ENCODE measurements at regions not wholly inside any gene's neighbourhood (a gene's known extent, or its start where the extent isn't known, plus 50 kb on each side); places are given as distances from the start of the nearest gene placed in this dataset.

- in situ Hi-C loops (cut with MboI; ENCODE audit: low sequenced_read_pairs, unreplicated experiment), result no loop called here
- TF ChIP-seq, protein P1, sequence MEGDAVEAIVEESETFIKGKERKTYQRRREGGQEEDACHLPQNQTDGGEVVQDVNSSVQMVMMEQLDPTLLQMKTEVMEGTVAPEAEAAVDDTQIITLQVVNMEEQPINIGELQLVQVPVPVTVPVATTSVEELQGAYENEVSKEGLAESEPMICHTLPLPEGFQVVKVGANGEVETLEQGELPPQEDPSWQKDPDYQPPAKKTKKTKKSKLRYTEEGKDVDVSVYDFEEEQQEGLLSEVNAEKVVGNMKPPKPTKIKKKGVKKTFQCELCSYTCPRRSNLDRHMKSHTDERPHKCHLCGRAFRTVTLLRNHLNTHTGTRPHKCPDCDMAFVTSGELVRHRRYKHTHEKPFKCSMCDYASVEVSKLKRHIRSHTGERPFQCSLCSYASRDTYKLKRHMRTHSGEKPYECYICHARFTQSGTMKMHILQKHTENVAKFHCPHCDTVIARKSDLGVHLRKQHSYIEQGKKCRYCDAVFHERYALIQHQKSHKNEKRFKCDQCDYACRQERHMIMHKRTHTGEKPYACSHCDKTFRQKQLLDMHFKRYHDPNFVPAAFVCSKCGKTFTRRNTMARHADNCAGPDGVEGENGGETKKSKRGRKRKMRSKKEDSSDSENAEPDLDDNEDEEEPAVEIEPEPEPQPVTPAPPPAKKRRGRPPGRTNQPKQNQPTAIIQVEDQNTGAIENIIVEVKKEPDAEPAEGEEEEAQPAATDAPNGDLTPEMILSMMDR (IDR thresholded peaks at IDR 0.05; ENCODE audit: borderline replicate concordance, control extremely low read depth, extremely low read depth, insufficient read depth, missing control alignments), result no peak
- DNase-seq (ENCODE audit: low spot score), result peak; percentile 13
These were observed 627.9 kb upstream of the RORB start for GRCh38 chr9:73869264-73869663.

DNA sequence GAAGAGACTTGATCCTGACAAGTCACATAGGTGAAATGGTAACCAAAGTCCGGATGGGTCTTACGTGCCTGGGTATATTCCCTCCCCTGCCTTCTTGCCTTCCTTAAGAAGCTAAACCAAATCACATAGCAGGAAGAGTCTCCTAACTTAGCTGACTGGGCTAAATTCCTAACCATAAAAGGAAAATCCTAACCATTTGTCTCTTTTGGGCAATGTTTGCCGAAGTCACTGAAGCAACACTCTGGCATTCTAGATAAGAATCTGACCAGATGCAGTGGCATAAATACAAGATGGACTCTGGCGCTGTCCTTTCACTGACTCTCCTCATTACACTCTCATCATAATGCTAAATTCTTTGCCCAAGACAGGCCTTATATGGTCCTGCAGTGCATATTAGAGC lies 625.5 kb upstream of the RORB start:
- TF ChIP-seq, protein P1 (IDR thresholded peaks at IDR 0.05; ENCODE audit: borderline replicate concordance, control extremely low read depth, extremely low read depth, insufficient read depth, missing control alignments), result no peak
- DNase-seq (ENCODE audit: low spot score), result no peak
- in situ Hi-C loops (cut with MboI; ENCODE audit: low sequenced_read_pairs, unreplicated experiment), result no loop called here

DNA sequence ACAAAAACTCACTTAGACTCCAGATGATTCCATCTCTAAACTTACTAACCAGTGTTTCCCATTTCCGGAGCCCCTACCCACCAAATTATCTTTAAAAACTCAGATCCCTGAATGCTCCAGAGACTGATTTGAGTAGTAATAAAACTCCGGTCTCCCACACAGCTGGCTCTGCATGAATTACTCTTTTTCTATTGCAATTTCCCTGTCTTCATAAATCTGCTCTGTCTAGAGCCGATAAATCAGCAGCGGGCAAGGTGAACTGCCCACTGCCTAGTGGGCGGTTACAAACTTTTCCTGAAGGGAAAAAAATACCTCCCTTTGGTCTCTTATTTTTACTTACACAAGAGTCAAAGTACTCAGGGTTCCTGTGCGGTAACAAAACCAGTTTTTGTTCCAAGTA lies 624.4 kb upstream of the RORB start:
- TF ChIP-seq, protein P1 (IDR thresholded peaks at IDR 0.05; ENCODE audit: borderline replicate concordance, control extremely low read depth, extremely low read depth, insufficient read depth, missing control alignments), result no peak
- in situ Hi-C loops (cut with MboI; ENCODE audit: low sequenced_read_pairs, unreplicated experiment), result no loop called here
- DNase-seq (ENCODE audit: low spot score), result no peak

DNA sequence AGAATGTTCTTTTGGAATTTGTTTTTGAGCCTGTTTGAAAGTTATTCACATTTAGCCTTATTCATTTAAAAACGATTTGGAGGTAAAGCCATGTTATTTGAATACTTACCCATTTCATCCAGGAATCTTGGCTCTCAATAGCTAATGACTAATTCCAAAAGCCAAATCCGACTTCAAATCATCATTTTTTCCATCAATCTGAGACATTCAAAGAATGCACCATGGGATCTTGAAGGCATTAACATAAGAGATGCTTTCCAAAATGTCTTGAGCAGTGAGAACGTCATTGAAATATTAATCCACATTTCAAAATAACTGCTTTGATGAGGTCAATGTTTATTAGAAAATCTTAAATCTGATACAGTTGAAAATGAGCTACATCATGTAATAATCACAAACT lies 617.0 kb upstream of the RORB start:
- in situ Hi-C loops (cut with MboI; ENCODE audit: low sequenced_read_pairs, unreplicated experiment), result no loop called here
- DNase-seq (ENCODE audit: low spot score), result no peak
- TF ChIP-seq, protein P1 (IDR thresholded peaks at IDR 0.05; ENCODE audit: borderline replicate concordance, control extremely low read depth, extremely low read depth, insufficient read depth, missing control alignments), result no peak

GRCh38 chr9:73889023-73889422 lies 608.1 kb upstream of the RORB start:
- DNase-seq (ENCODE audit: low spot score), result no peak
- TF ChIP-seq, protein P1 (IDR thresholded peaks at IDR 0.05; ENCODE audit: borderline replicate concordance, control extremely low read depth, extremely low read depth, insufficient read depth, missing control alignments), result no peak
- in situ Hi-C loops (cut with MboI; ENCODE audit: low sequenced_read_pairs, unreplicated experiment), result no loop called here

DNA sequence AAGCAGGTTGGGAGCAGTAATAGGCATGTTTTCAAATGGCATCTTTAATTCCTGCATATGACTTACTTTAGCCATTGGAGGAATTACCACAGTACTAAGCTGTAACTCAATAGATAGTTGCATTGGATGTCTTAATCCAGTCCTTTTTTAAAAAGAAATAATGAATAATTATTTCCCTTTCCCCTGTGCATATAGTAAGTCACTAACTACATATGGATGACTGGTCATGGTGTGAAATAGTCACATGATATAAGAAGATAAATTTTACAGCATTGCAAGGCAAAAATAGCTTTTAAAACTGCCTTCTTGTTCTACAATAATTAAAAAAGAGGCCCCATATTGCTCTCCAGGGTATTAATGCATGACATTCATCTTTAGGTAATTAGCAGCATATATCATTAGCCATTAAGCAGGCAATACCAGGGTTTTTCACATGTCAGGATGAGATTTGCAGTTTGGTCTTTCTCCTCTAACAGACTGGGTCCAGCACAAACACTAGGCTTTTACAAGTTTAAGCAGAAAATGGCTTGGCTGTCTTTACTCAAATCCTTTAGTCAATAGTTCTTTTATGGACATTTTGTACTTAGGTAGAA lies 606.4 kb upstream of the RORB start:
- TF ChIP-seq, protein P1 (IDR thresholded peaks at IDR 0.05; ENCODE audit: borderline replicate concordance, control extremely low read depth, extremely low read depth, insufficient read depth, missing control alignments), result no peak
- DNase-seq (ENCODE audit: low spot score), result no peak
- in situ Hi-C loops (cut with MboI; ENCODE audit: low sequenced_read_pairs, unreplicated experiment), result no loop called here
